ENCODE measurements at regions not wholly inside any gene's neighbourhood (a gene's known extent, or its start where the extent isn't known, plus 50 kb on each side); places are given as distances from the start of the nearest gene placed in this dataset.
A peak's percentile ranks its signal among the peaks of the same experiment; 100 is the strongest.

DNA sequence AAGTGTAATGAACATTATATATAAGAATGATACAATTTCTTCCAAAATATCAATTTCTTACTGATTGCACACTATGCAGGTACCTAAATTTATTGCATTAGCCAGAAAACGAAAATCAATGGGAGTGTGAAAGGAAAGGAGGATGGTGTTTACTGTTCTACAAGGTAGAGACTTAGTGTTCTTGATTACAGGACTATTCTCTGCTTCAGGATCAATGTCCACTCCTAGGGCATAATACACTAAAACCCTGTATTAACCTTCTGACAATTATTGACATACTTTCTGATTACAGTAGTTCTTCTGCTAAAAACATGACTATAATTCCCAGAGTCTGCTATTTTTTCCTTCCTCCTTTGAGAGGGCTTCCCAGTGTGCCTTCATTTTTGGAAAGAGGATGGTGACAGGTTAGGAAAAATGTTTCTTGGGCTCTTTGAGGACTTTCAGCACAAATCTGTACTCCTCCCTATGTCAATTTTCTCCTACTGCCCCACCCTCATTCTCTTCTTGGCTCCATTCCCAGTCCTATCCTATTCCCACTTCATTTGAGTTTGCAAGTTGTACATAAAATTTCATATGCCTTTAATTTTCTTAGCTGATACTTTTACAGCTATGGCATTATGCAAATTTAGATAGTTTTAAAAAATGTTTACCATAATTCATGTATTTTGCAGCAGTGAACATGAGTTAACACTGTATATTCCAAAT, 278.9 kb downstream of the CENPW start:
- H3K9me3 ChIP-seq (ENCODE audit: control insufficient read depth, insufficient read depth, low read depth, low read length): no peaks in the 10 kb centered on the region
- CTCF ChIA-PET: interaction anchor here (0.7 kb wide), 1 partner anchor 331 kb away, joined by 4 read pairs; no protein-coding TSS in a partner anchor
- H3K4me1 ChIP-seq (ENCODE audit: control insufficient read depth, insufficient read depth, low read length): no peaks in the 10 kb centered on the region
- TF ChIP-seq, protein P1, sequence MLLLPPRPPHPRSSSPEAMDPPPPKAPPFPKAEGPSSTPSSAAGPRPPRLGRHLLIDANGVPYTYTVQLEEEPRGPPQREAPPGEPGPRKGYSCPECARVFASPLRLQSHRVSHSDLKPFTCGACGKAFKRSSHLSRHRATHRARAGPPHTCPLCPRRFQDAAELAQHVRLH (tag by site-specific recombination; IDR thresholded peaks at IDR 0.05): no peak
- TF ChIP-seq ZNF350 (tag by site-specific recombination; IDR thresholded peaks at IDR 0.05) (no peak), ZFP69B (tag by site-specific recombination; IDR thresholded peaks at IDR 0.05) (no peak), ZNF23 (tag by site-specific recombination; IDR thresholded peaks at IDR 0.05; ENCODE audit: borderline replicate concordance) (no peak), ZNF521 (tag by site-specific recombination; IDR thresholded peaks at IDR 0.05) (no peak)
- TF ChIP-seq, protein P2, sequence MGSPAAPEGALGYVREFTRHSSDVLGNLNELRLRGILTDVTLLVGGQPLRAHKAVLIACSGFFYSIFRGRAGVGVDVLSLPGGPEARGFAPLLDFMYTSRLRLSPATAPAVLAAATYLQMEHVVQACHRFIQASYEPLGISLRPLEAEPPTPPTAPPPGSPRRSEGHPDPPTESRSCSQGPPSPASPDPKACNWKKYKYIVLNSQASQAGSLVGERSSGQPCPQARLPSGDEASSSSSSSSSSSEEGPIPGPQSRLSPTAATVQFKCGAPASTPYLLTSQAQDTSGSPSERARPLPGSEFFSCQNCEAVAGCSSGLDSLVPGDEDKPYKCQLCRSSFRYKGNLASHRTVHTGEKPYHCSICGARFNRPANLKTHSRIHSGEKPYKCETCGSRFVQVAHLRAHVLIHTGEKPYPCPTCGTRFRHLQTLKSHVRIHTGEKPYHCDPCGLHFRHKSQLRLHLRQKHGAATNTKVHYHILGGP (tag by site-specific recombination; IDR thresholded peaks at IDR 0.05): no peak
- TF ChIP-seq, protein P3, sequence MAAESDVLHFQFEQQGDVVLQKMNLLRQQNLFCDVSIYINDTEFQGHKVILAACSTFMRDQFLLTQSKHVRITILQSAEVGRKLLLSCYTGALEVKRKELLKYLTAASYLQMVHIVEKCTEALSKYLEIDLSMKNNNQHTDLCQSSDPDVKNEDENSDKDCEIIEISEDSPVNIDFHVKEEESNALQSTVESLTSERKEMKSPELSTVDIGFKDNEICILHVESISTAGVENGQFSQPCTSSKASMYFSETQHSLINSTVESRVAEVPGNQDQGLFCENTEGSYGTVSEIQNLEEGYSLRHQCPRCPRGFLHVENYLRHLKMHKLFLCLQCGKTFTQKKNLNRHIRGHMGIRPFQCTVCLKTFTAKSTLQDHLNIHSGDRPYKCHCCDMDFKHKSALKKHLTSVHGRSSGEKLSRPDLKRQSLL (tag by site-specific recombination; IDR thresholded peaks at IDR 0.05): no peak
- TF ChIP-seq, protein P4, sequence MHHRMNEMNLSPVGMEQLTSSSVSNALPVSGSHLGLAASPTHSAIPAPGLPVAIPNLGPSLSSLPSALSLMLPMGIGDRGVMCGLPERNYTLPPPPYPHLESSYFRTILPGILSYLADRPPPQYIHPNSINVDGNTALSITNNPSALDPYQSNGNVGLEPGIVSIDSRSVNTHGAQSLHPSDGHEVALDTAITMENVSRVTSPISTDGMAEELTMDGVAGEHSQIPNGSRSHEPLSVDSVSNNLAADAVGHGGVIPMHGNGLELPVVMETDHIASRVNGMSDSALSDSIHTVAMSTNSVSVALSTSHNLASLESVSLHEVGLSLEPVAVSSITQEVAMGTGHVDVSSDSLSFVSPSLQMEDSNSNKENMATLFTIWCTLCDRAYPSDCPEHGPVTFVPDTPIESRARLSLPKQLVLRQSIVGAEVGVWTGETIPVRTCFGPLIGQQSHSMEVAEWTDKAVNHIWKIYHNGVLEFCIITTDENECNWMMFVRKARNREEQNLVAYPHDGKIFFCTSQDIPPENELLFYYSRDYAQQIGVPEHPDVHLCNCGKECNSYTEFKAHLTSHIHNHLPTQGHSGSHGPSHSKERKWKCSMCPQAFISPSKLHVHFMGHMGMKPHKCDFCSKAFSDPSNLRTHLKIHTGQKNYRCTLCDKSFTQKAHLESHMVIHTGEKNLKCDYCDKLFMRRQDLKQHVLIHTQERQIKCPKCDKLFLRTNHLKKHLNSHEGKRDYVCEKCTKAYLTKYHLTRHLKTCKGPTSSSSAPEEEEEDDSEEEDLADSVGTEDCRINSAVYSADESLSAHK (tag by site-specific recombination; IDR thresholded peaks at IDR 0.05): no peak
- no peak overlapping the region for H3K4me3 ChIP-seq (ENCODE audit: low read depth, low read length)
- H3K27ac ChIP-seq (ENCODE audit: extremely low read depth, low read depth, low read length): no peak overlapping the region
- POLR2A ChIA-PET: no interaction called here
- no peaks in the 10 kb centered on the region for H3K36me3 ChIP-seq (ENCODE audit: control insufficient read depth in 2 of 2, insufficient read depth in 1 of 2, low read length in 2 of 2)

DNA sequence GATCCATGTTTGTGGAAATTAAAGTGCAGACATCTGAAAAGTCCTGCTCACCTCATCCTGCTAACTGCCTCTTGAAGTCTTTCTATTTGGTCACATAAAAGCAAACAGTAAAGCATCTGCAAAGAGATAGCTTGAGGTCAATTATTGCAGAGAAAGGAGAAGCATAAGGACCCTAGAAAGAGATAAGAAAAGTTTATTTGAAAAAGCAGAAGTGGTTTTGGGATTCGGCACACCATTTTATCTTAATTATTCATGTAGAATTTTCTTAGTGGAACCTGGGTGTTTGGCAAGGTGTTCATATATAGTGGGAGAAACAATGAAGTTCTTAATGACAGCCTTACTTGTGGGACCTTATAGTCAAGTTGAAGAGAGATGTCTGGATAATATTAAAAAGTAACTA, 280.8 kb downstream of the CENPW start:
- ChIA-PET CTCF (no interaction called here), POLR2A (no interaction called here)
- no peak overlapping the region for H3K4me3 ChIP-seq (ENCODE audit: low read depth, low read length)
- TF ChIP-seq ZNF623 (tag by site-specific recombination; IDR thresholded peaks at IDR 0.05): no peak
- no peak for TF ChIP-seq ZNF610 (tag by site-specific recombination; IDR thresholded peaks at IDR 0.05; ENCODE audit: borderline replicate concordance)
- TF ChIP-seq GLIS2 (tag by site-specific recombination; IDR thresholded peaks at IDR 0.05): no peak
- TF ChIP-seq PRDM1 (tag by site-specific recombination; IDR thresholded peaks at IDR 0.05): no peak
- no peak for TF ChIP-seq ZNF530 (tag by site-specific recombination; IDR thresholded peaks at IDR 0.05; ENCODE audit: low read depth)
- no peaks in the 10 kb centered on the region for H3K4me1 ChIP-seq (ENCODE audit: control insufficient read depth, insufficient read depth, low read length)
- no peaks in the 10 kb centered on the region for H3K9me3 ChIP-seq (ENCODE audit: control insufficient read depth, insufficient read depth, low read depth, low read length)
- H3K36me3 ChIP-seq (ENCODE audit: control insufficient read depth in 2 of 2, insufficient read depth in 1 of 2, low read length in 2 of 2): no peaks in the 10 kb centered on the region
- H3K27ac ChIP-seq (ENCODE audit: extremely low read depth, low read depth, low read length): no peak overlapping the region

DNA sequence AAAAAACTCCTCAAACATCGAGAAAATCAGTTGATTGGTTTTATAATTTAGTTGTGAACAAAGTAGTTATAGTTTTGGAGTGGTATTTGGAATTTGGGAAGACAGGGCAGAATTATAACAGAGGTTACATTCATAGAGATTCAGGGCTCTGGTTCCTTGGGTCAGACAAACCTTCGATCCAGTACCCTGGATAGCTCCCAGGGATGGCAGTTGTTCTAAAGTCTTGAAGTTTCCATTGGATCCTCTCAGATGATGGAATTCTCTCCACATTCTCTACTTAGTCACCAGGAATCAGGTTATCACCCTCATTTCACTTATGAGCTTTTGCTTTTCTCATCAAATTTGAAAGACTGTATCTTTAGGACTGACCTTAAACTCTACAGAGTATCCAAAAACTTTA, 285.1 kb downstream of the CENPW start:
- Histone ChIP-seq H3K4me3 (ENCODE audit: low read depth, low read length) (no peak overlapping the region), H3K4me1 (ENCODE audit: control insufficient read depth, insufficient read depth, low read length) (no peaks in the 10 kb centered on the region), H3K9me3 (ENCODE audit: control insufficient read depth, insufficient read depth, low read depth, low read length) (no peaks in the 10 kb centered on the region), H3K36me3 (ENCODE audit: control insufficient read depth in 2 of 2, insufficient read depth in 1 of 2, low read length in 2 of 2) (no peaks in the 10 kb centered on the region), H3K27ac (ENCODE audit: extremely low read depth, low read depth, low read length) (no peak overlapping the region)
- ChIA-PET POLR2A (no interaction called here), CTCF (interaction anchor here (0.7 kb wide), 1 partner anchor 316 kb away, joined by 3 read pairs; no protein-coding TSS in a partner anchor)
- TF ChIP-seq, protein P5, sequence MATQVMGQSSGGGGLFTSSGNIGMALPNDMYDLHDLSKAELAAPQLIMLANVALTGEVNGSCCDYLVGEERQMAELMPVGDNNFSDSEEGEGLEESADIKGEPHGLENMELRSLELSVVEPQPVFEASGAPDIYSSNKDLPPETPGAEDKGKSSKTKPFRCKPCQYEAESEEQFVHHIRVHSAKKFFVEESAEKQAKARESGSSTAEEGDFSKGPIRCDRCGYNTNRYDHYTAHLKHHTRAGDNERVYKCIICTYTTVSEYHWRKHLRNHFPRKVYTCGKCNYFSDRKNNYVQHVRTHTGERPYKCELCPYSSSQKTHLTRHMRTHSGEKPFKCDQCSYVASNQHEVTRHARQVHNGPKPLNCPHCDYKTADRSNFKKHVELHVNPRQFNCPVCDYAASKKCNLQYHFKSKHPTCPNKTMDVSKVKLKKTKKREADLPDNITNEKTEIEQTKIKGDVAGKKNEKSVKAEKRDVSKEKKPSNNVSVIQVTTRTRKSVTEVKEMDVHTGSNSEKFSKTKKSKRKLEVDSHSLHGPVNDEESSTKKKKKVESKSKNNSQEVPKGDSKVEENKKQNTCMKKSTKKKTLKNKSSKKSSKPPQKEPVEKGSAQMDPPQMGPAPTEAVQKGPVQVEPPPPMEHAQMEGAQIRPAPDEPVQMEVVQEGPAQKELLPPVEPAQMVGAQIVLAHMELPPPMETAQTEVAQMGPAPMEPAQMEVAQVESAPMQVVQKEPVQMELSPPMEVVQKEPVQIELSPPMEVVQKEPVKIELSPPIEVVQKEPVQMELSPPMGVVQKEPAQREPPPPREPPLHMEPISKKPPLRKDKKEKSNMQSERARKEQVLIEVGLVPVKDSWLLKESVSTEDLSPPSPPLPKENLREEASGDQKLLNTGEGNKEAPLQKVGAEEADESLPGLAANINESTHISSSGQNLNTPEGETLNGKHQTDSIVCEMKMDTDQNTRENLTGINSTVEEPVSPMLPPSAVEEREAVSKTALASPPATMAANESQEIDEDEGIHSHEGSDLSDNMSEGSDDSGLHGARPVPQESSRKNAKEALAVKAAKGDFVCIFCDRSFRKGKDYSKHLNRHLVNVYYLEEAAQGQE (tag by site-specific recombination; IDR thresholded peaks at IDR 0.05): peak; percentile 94
- no peak for TF ChIP-seq ZNF785 (tag by site-specific recombination; IDR thresholded peaks at IDR 0.05)

Data from HEK293 (cell line).